Neural crest cell (in vitro differentiated cells): ENCODE measurements at regions not wholly inside any gene's neighbourhood (a gene's known extent, or its start where the extent isn't known, plus 50 kb on each side); places are given as distances from the start of the nearest gene placed in this dataset.

Experiments used
- DNase-seq: peaks from one replicate; pipeline ENCODE4 v3.0.0; 2021; ENCODE audit warnings: low read depth, mixed read lengths, low spot score
- H3K27ac Mint-ChIP-seq: one replicate; pipeline ENCODE4 v1.8.0; 2021; ENCODE audit warnings: mild to moderate bottlenecking, mixed read lengths; ENCODE audit not compliant: unreplicated experiment
- H3K27me3 Mint-ChIP-seq: 2 replicates; pipeline ENCODE4 v1.8.0; 2021; ENCODE audit warnings: low read depth, mild to moderate bottlenecking, mixed read lengths
- H3K36me3 Mint-ChIP-seq: 2 replicates; pipeline ENCODE4 v1.8.0; 2021; ENCODE audit warnings: low read depth, mild to moderate bottlenecking, mixed read lengths
- H3K4me1 Mint-ChIP-seq: 2 replicates; pipeline ENCODE4 v1.8.0; 2021; ENCODE audit warnings: mixed read lengths
- H3K4me3 Mint-ChIP-seq: one replicate; pipeline ENCODE4 v1.8.0; 2021; ENCODE audit warnings: mild to moderate bottlenecking, mixed read lengths
- H3K9me3 Mint-ChIP-seq: 2 replicates; pipeline ENCODE4 v1.8.0; 2021; ENCODE audit warnings: mixed read lengths
- CTCF ChIP-seq: fragments of 200-600 bp; sonication (generic); conservative IDR thresholded peaks from 2 replicates; pipeline ENCODE4 v1.5.0; 2021; ENCODE audit warnings: antibody characterized with exemption, mild to moderate bottlenecking

GRCh38 chr3:69462826-69463100 lies 76.9 kb upstream of the FRMD4B start:
- Mint-ChIP-seq H3K27ac (no peak overlapping the region), H3K9me3 (peaks cover 4% of the 10 kb centered on the region), H3K36me3 (no peaks in the 10 kb centered on the region), H3K4me3 (no peak overlapping the region), H3K27me3 (no peaks in the 10 kb centered on the region), H3K4me1 (peaks cover 4% of the 10 kb centered on the region)
- DNase-seq: no peak
- no peak for TF ChIP-seq CTCF

- H3K4me3 Mint-ChIP-seq: no peak overlapping the region
- no peak for TF ChIP-seq CTCF
- H3K9me3 Mint-ChIP-seq: peaks cover 4% of the 10 kb centered on the region
- H3K27ac Mint-ChIP-seq: no peak overlapping the region
- H3K27me3 Mint-ChIP-seq: no peaks in the 10 kb centered on the region
- H3K36me3 Mint-ChIP-seq: no peaks in the 10 kb centered on the region
- DNase-seq: no peak
- peaks cover 4% of the 10 kb centered on the region for H3K4me1 Mint-ChIP-seq
Observed at GRCh38 chr3:69462022-69462825, 76.3 kb upstream of the FRMD4B start.

GRCh38 chr3:69460034-69460433 lies 74.1 kb upstream of the FRMD4B start:
- H3K27ac Mint-ChIP-seq: no peak overlapping the region
- no peak for TF ChIP-seq CTCF
- H3K4me1 Mint-ChIP-seq: peaks cover 4% of the 10 kb centered on the region
- H3K36me3 Mint-ChIP-seq: no peaks in the 10 kb centered on the region
- peaks cover 4% of the 10 kb centered on the region for H3K9me3 Mint-ChIP-seq
- no peak overlapping the region for H3K4me3 Mint-ChIP-seq
- no peak for DNase-seq
- no peaks in the 10 kb centered on the region for H3K27me3 Mint-ChIP-seq

GRCh38 chr3:69458803-69459365 lies 73.0 kb upstream of the FRMD4B start:
- H3K36me3 Mint-ChIP-seq: no peaks in the 10 kb centered on the region

GRCh38 chr3:69456631-69457030 lies 70.7 kb upstream of the FRMD4B start:
- Mint-ChIP-seq H3K36me3 (no peaks in the 10 kb centered on the region), H3K4me1 (peaks cover 4% of the 10 kb centered on the region), H3K27me3 (no peaks in the 10 kb centered on the region), H3K9me3 (peaks cover 4% of the 10 kb centered on the region), H3K4me3 (no peak overlapping the region), H3K27ac (no peak overlapping the region)
- DNase-seq: no peak
- TF ChIP-seq CTCF: no peak

More at GRCh38 chr3:69458803-69459365, 73.0 kb upstream of the FRMD4B start:
- peaks cover 4% of the 10 kb centered on the region for H3K9me3 Mint-ChIP-seq
- TF ChIP-seq CTCF: no peak
- DNase-seq: no peak
- H3K27me3 Mint-ChIP-seq: no peaks in the 10 kb centered on the region
- no peak overlapping the region for H3K4me3 Mint-ChIP-seq
- peaks cover 4% of the 10 kb centered on the region for H3K4me1 Mint-ChIP-seq
- no peak overlapping the region for H3K27ac Mint-ChIP-seq
